ENCODE measurements at regions not wholly inside any gene's neighbourhood (a gene's known extent, or its start where the extent isn't known, plus 50 kb on each side); places are given as distances from the start of the nearest gene placed in this dataset.

- Mint-ChIP-seq H3K4me1 (no peaks in the 10 kb centered on the region), H3K27ac (no peak overlapping the region), H3K27me3 (no peaks in the 10 kb centered on the region), H3K9me3 (peaks cover 8% of the 10 kb centered on the region), H3K4me3 (no peak overlapping the region), H3K36me3 (no peaks in the 10 kb centered on the region)
- no peak for DNase-seq
Observed at GRCh38 chr6:6376845-6377244, 56.4 kb upstream of the F13A1 start.

GRCh38 chr6:6377621-6378020 lies 57.2 kb upstream of the F13A1 start:
- Mint-ChIP-seq H3K27me3 (no peaks in the 10 kb centered on the region), H3K9me3 (peaks cover 8% of the 10 kb centered on the region), H3K27ac (no peak overlapping the region), H3K36me3 (no peaks in the 10 kb centered on the region), H3K4me1 (no peaks in the 10 kb centered on the region), H3K4me3 (no peak overlapping the region)
- no peak for DNase-seq

GRCh38 chr6:6379573-6379972 lies 59.1 kb upstream of the F13A1 start:
- H3K4me3 Mint-ChIP-seq: no peak overlapping the region
- no peaks in the 10 kb centered on the region for H3K9me3 Mint-ChIP-seq
- H3K27me3 Mint-ChIP-seq: no peaks in the 10 kb centered on the region
- no peaks in the 10 kb centered on the region for H3K36me3 Mint-ChIP-seq
- H3K27ac Mint-ChIP-seq: no peak overlapping the region
- DNase-seq: no peak
- no peaks in the 10 kb centered on the region for H3K4me1 Mint-ChIP-seq

GRCh38 chr6:6384520-6384919 lies 64.1 kb upstream of the F13A1 start:
- Mint-ChIP-seq H3K27ac (no peak overlapping the region), H3K36me3 (no peaks in the 10 kb centered on the region), H3K4me1 (peaks cover 4% of the 10 kb centered on the region), H3K27me3 (no peaks in the 10 kb centered on the region), H3K4me3 (no peak overlapping the region), H3K9me3 (no peaks in the 10 kb centered on the region)
- DNase-seq: no peak

- Mint-ChIP-seq H3K9me3 (no peaks in the 10 kb centered on the region), H3K4me1 (peaks cover 4% of the 10 kb centered on the region), H3K36me3 (no peaks in the 10 kb centered on the region), H3K4me3 (no peak overlapping the region), H3K27ac (no peak overlapping the region), H3K27me3 (peaks cover 4% of the 10 kb centered on the region)
- no peak for DNase-seq
Observed at GRCh38 chr6:6386010-6386409, 65.5 kb upstream of the F13A1 start.

- Mint-ChIP-seq H3K36me3 (no peaks in the 10 kb centered on the region), H3K9me3 (no peaks in the 10 kb centered on the region), H3K4me1 (peaks cover 7% of the 10 kb centered on the region), H3K27me3 (peaks cover 10% of the 10 kb centered on the region), H3K4me3 (no peak overlapping the region), H3K27ac (no peak overlapping the region)
- DNase-seq: no peak
Observed at GRCh38 chr6:6390849-6391602, 70.6 kb upstream of the F13A1 start.

GRCh38 chr6:6392214-6393068 lies 72.0 kb upstream of the F13A1 start:
- Mint-ChIP-seq H3K9me3 (no peaks in the 10 kb centered on the region), H3K27me3 (peaks cover 10% of the 10 kb centered on the region), H3K4me1 (peaks cover 3% of the 10 kb centered on the region), H3K27ac (no peak overlapping the region), H3K36me3 (no peaks in the 10 kb centered on the region), H3K4me3 (no peak overlapping the region)
- DNase-seq: no peak

GRCh38 chr6:6393069-6393529 lies 72.6 kb upstream of the F13A1 start:
- no peak for DNase-seq

GRCh38 chr6:6395581-6396197 lies 75.2 kb upstream of the F13A1 start:
- peaks cover 8% of the 10 kb centered on the region for H3K27me3 Mint-ChIP-seq

More at GRCh38 chr6:6393069-6393529, 72.6 kb upstream of the F13A1 start:
- peaks cover 3% of the 10 kb centered on the region for H3K4me1 Mint-ChIP-seq
- peaks cover 10% of the 10 kb centered on the region for H3K27me3 Mint-ChIP-seq
- H3K36me3 Mint-ChIP-seq: no peaks in the 10 kb centered on the region
- no peak overlapping the region for H3K27ac Mint-ChIP-seq
- no peak overlapping the region for H3K4me3 Mint-ChIP-seq
- H3K9me3 Mint-ChIP-seq: no peaks in the 10 kb centered on the region

GRCh38 chr6:6397842-6398241 lies 77.4 kb upstream of the F13A1 start:
- Mint-ChIP-seq H3K27me3 (peaks cover 6% of the 10 kb centered on the region), H3K36me3 (no peaks in the 10 kb centered on the region), H3K4me3 (no peak overlapping the region), H3K27ac (no peak overlapping the region), H3K9me3 (no peaks in the 10 kb centered on the region), H3K4me1 (peaks cover 8% of the 10 kb centered on the region)
- DNase-seq: no peak

More at GRCh38 chr6:6395581-6396197, 75.2 kb upstream of the F13A1 start:
- no peak for DNase-seq
- Mint-ChIP-seq H3K27ac (no peak overlapping the region), H3K9me3 (no peaks in the 10 kb centered on the region), H3K4me1 (peaks cover 9% of the 10 kb centered on the region), H3K36me3 (no peaks in the 10 kb centered on the region), H3K4me3 (no peak overlapping the region)

- Mint-ChIP-seq H3K27ac (no peak overlapping the region), H3K36me3 (no peaks in the 10 kb centered on the region), H3K4me3 (no peak overlapping the region), H3K27me3 (no peaks in the 10 kb centered on the region), H3K4me1 (peaks cover 5% of the 10 kb centered on the region), H3K9me3 (no peaks in the 10 kb centered on the region)
- no peak for DNase-seq
Observed at GRCh38 chr6:6399568-6399967, 79.1 kb upstream of the F13A1 start.

GRCh38 chr6:6401401-6401800 lies 80.9 kb upstream of the F13A1 start:
- Mint-ChIP-seq H3K9me3 (no peaks in the 10 kb centered on the region), H3K27ac (no peak overlapping the region), H3K36me3 (no peaks in the 10 kb centered on the region), H3K4me1 (peaks cover 5% of the 10 kb centered on the region), H3K4me3 (no peak overlapping the region), H3K27me3 (no peaks in the 10 kb centered on the region)
- DNase-seq: no peak

- DNase-seq: no peak
- Mint-ChIP-seq H3K9me3 (no peaks in the 10 kb centered on the region), H3K36me3 (no peaks in the 10 kb centered on the region), H3K4me1 (peaks cover 5% of the 10 kb centered on the region), H3K27me3 (no peaks in the 10 kb centered on the region), H3K4me3 (no peak overlapping the region), H3K27ac (no peak overlapping the region)
Observed at GRCh38 chr6:6402006-6402405, 81.5 kb upstream of the F13A1 start.

- no peak for DNase-seq
- H3K4me3 Mint-ChIP-seq: no peak overlapping the region
- H3K9me3 Mint-ChIP-seq: no peaks in the 10 kb centered on the region
- peaks cover 5% of the 10 kb centered on the region for H3K4me1 Mint-ChIP-seq
- no peaks in the 10 kb centered on the region for H3K36me3 Mint-ChIP-seq
- no peak overlapping the region for H3K27ac Mint-ChIP-seq
- no peaks in the 10 kb centered on the region for H3K27me3 Mint-ChIP-seq
Observed at GRCh38 chr6:6402591-6402990, 82.1 kb upstream of the F13A1 start.

GRCh38 chr6:6405031-6405430 lies 84.6 kb upstream of the F13A1 start:
- H3K4me1 Mint-ChIP-seq: peaks cover 4% of the 10 kb centered on the region
- H3K27me3 Mint-ChIP-seq: peaks cover 4% of the 10 kb centered on the region
- H3K36me3 Mint-ChIP-seq: no peaks in the 10 kb centered on the region
- no peaks in the 10 kb centered on the region for H3K9me3 Mint-ChIP-seq
- no peak overlapping the region for H3K27ac Mint-ChIP-seq
- no peak for DNase-seq
- no peak overlapping the region for H3K4me3 Mint-ChIP-seq

Measured in activated naive CD8-positive, alpha-beta T cell treated with anti-CD3 and anti-CD28 coated beads for 36 hours (primary cell).